Esophagus (tissue), 2 donors: ENCODE measurements at regions not wholly inside any gene's neighbourhood (a gene's known extent, or its start where the extent isn't known, plus 50 kb on each side); places are given as distances from the start of the nearest gene placed in this dataset.

ENCODE experiments used
- H3K27ac ChIP-seq, 2 donors: one replicate each; pipeline ENCODE4 v1.5.1; 2013; ENCODE audit warnings: low read depth in 2 of 2, mild to moderate bottlenecking in 2 of 2, inconsistent platforms in 1 of 2, low read length in 1 of 2, moderate library complexity in 1 of 2
- H3K27me3 ChIP-seq, 2 donors: one replicate each; pipeline ENCODE4 v1.6.1; 2013; ENCODE audit warnings: low read length in 2 of 2, control low read depth in 1 of 2, mild to moderate bottlenecking in 1 of 2; ENCODE audit not compliant: insufficient read depth in 2 of 2, control insufficient read depth in 1 of 2
- H3K36me3 ChIP-seq, 2 donors: one replicate each; pipeline ENCODE4 v1.6.1; 2013; ENCODE audit warnings: low read length in 1 of 2; ENCODE audit not compliant: control insufficient read depth in 2 of 2, insufficient read depth in 2 of 2
- H3K4me1 ChIP-seq, 2 donors: one replicate each; pipeline ENCODE4 v1.6.1; 2013; ENCODE audit warnings: low read length in 1 of 2; ENCODE audit not compliant: control insufficient read depth in 2 of 2, insufficient read depth in 2 of 2
- H3K4me3 ChIP-seq, 2 donors: one replicate each; pipeline ENCODE4 v1.5.1; 2013; ENCODE audit warnings: low read length in 2 of 2, mild to moderate bottlenecking in 2 of 2, low read depth in 1 of 2, moderate library complexity in 1 of 2
- H3K9me3 ChIP-seq, 2 donors: one replicate each; pipeline ENCODE4 v1.6.1; 2013; ENCODE audit warnings: mild to moderate bottlenecking in 2 of 2, low read depth in 1 of 2, low read length in 1 of 2, moderate library complexity in 1 of 2; ENCODE audit not compliant: control insufficient read depth in 2 of 2, insufficient read depth in 1 of 2
- WGBS, 2 donors: extraction: QIAGEN DNeasy Blood & Tissue Kit; methylation state at CpG; one replicate each; pipeline ENCODE4 v1.1.7; 2013; 5-methylcytosine and 5-hydroxymethylcytosine counted together
- donor health status: healthy with polysubstance abuse.
- donor health status: Bipolar disorder and iron deficiency.

DNA sequence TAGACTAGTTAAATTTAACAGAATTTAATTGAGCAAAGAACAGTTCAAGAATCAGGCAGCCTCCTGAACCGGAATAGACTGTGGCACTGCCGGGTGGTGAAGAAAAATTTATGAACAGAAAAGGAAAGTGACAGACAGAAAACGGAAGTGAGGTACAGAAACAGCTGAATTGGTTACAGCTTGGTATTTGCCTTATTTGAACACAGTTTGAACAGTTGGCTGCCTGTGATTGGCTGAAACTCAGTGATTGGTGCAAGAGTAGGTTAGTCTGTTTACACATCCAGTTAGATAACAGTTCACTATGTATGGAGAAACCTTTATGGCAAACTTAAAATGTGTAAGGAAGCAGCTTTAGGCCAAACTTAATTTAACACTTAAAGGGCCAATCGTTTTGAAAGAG lies 116.0 kb upstream of the CITED2 start:
- no peak overlapping the region for H3K27ac ChIP-seq
- 50 to 70% methylated on average over 4 of the region's 4 CpGs for WGBS, 2 donors
- H3K4me3 ChIP-seq = no peak overlapping the region
- H3K27me3 ChIP-seq = no peaks in the 10 kb centered on the region
- no peaks in the 10 kb centered on the region for H3K4me1 ChIP-seq
- H3K9me3 ChIP-seq = no peaks in the 10 kb centered on the region
- no peaks in the 10 kb centered on the region for H3K36me3 ChIP-seq

GRCh38 chr6:139486476-139486799 lies 112.0 kb upstream of the CITED2 start:
- H3K27me3 ChIP-seq = no peaks in the 10 kb centered on the region
- H3K4me3 ChIP-seq = no peak overlapping the region
- no peaks in the 10 kb centered on the region for H3K4me1 ChIP-seq
- H3K27ac ChIP-seq = no peak overlapping the region
- no peaks in the 10 kb centered on the region for H3K36me3 ChIP-seq
- no peaks in the 10 kb centered on the region for H3K9me3 ChIP-seq

- Histone ChIP-seq H3K27ac (no peak overlapping the region), H3K36me3 (no peaks in the 10 kb centered on the region), H3K9me3 (no peaks in the 10 kb centered on the region), H3K4me1 (no peaks in the 10 kb centered on the region), H3K27me3 (no peaks in the 10 kb centered on the region), H3K4me3 (no peak overlapping the region)
- WGBS, 2 donors = 74 to 78% methylated on average over 5 of the region's 5 CpGs
Observed at GRCh38 chr6:139485742-139486475, 111.5 kb upstream of the CITED2 start.

DNA sequence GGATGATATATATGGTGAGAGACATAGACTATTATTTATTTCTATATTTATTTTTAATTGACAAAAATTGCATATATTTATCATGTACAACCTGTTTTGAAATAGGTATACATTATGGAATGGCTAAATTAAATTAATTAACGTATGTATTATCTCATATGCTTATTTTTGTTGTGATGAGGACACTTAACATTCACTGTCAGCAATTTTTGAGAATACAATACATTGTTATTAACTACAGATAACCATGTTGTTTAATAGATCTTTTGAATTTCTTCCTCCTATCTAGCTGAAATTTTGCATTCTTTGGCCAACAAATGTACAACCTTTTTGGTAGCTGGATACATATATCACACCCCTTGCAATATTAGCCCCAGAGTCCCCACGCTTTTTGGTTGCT lies 110.7 kb upstream of the CITED2 start:
- Histone ChIP-seq H3K27me3 (no peaks in the 10 kb centered on the region), H3K9me3 (no peaks in the 10 kb centered on the region), H3K36me3 (no peaks in the 10 kb centered on the region), H3K4me1 (no peaks in the 10 kb centered on the region), H3K27ac (no peak overlapping the region), H3K4me3 (no peak overlapping the region)
- 66 to 72% methylated on average over 2 of the region's 2 CpGs for WGBS, 2 donors

DNA sequence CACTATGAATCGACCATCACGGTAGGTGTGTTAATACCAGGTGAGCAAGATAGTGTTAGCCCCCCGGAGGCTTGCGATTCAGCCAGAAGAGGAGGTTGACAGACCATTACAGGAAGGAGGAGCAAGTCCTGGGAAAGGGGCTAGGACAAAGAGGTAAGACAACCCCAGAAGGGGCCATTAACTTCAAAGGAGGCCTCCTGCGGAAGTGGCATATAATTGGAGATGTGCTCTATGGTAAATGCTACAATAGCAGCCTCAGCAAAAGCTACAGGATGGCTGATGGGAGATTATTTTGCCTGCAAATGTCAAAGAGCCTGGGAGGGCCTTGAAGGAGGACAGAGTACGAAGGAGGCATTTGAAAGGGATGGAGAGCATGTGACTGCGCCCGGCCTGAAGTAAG lies 108.6 kb upstream of the CITED2 start:
- Histone ChIP-seq H3K27me3 (no peaks in the 10 kb centered on the region), H3K4me1 (no peaks in the 10 kb centered on the region), H3K27ac (no peak overlapping the region), H3K9me3 (no peaks in the 10 kb centered on the region), H3K36me3 (no peaks in the 10 kb centered on the region), H3K4me3 (no peak overlapping the region)
- 94 to 95% methylated on average over 8 of the region's 8 CpGs for WGBS, 2 donors

DNA sequence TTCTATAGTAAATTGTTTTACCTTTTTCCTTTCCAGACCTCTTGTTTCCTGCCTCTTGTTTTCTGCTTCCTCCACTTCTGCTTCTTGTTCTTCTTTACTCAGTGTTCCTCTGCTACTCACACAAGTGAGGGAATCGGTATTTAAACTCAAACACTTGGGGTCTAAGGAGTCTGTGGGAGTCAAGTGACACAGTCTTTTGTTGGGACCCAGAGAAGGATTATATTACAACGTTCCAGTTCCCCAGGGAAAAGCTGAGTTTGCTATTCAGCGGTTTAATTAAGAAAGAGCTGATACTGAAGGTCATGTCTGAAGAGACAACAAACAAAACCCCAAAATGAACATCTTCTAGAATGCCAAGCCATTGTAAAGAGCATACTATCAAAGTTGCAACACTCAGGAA lies 107.8 kb upstream of the CITED2 start:
- 47 to 60% methylated on average over 3 of the region's 3 CpGs for WGBS, 2 donors
- H3K27ac ChIP-seq = no peak overlapping the region
- H3K4me1 ChIP-seq = no peaks in the 10 kb centered on the region
- H3K27me3 ChIP-seq = no peaks in the 10 kb centered on the region
- no peaks in the 10 kb centered on the region for H3K36me3 ChIP-seq
- no peak overlapping the region for H3K4me3 ChIP-seq
- H3K9me3 ChIP-seq = no peaks in the 10 kb centered on the region

DNA sequence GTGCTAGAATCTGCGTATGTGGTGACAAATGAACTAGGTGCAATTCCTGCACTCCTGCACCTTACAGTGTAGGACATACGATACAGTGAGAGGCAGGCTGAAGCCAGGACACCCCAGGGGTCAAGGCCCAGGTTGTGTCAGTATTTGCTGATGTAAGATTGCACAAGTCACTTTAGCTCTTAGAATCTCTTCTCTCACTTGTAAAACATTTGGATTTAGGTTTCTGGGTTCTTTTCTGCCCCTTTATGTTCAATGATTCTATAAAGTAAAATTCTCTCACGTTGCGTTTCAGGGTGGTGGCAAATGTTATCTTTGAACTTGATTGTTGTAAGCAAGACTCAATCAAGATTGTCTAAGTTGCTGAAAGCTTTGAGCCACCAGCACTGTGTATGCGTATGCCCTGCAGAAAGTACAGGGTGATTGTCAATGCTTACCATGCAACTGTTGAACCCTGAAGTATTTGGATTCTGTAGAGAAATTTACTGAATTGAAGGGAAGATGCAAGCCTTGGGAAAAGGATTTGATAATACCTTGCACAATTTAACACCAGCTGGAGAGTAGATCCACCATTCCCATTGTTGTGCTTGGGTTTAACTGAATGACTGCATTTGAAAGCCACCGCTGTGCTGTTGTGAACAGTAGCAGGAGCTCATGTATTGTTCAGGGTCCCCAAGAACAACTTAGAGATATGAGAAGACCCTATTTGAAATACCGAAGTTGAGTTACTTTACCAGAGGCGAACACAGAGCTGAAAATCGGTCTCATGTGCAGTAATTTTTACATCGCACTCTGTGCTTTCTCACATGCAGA lies 106.1 kb upstream of the CITED2 start:
- no peak overlapping the region for H3K27ac ChIP-seq
- 81 to 91% methylated on average over 10 of the region's 10 CpGs for WGBS, 2 donors

DNA sequence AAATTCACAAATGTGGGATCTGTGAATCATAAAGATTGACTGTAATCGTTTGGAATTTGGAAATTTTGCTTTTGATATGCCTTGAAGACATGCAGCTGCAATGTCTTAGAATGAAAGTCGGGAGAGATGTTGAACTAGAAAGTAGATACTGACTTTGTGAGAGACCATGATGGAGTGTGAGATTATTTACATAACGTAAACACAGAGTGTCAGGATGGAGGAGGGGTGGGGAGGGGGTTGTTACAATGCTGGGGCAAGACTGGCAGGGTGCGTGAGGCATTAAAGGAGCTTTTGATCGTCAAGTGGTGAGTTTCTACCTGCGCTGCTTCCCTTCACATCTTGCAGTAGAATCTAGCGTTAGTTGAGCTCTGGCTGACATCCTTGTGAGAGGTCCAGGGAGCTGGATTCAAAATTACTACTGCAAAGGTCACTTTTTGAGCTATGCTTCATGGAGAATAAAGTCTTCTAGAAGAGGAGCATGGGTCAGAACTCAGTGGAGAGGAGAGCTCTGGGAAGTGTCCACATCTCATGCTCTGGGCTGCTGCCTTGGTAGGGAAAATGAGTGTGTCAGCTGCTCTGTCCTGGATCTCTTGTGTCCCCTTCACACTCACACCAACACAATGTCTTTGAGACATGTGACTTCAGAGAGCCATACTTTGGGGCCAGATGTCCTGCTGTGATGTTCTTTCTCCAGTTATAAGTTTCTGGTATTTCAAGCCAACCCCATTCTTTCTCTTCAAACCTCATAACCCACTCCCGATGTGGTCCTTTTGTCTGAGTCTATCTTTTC lies 105.2 kb upstream of the CITED2 start:
- no peaks in the 10 kb centered on the region for H3K9me3 ChIP-seq
- WGBS, 2 donors = 83 to 85% methylated on average over 8 of the region's 8 CpGs
- H3K27ac ChIP-seq = no peak overlapping the region
- H3K4me1 ChIP-seq = no peaks in the 10 kb centered on the region
- H3K4me3 ChIP-seq = no peak overlapping the region
- no peaks in the 10 kb centered on the region for H3K36me3 ChIP-seq
- no peaks in the 10 kb centered on the region for H3K27me3 ChIP-seq

More for the DNA sequence above, 106.1 kb upstream of the CITED2 start:
- no peak overlapping the region for H3K4me3 ChIP-seq
- no peaks in the 10 kb centered on the region for H3K9me3 ChIP-seq
- no peaks in the 10 kb centered on the region for H3K36me3 ChIP-seq
- H3K4me1 ChIP-seq = no peaks in the 10 kb centered on the region
- H3K27me3 ChIP-seq = no peaks in the 10 kb centered on the region

- Histone ChIP-seq H3K4me3 (no peak overlapping the region), H3K4me1 (no peaks in the 10 kb centered on the region), H3K27me3 (no peaks in the 10 kb centered on the region), H3K9me3 (no peaks in the 10 kb centered on the region), H3K36me3 (no peaks in the 10 kb centered on the region), H3K27ac (no peak overlapping the region)
- 77 to 84% methylated on average over 4 of the region's 4 CpGs for WGBS, 2 donors
Observed at GRCh38 chr6:139475646-139476045, 101.2 kb upstream of the CITED2 start.
